A673 (cell line): ENCODE measurements at regions not wholly inside any gene's neighbourhood (a gene's known extent, or its start where the extent isn't known, plus 50 kb on each side); places are given as distances from the start of the nearest gene placed in this dataset.

Experiments
- EZH2 ChIP-seq: fragments of 200-600 bp; sonication (generic); IDR thresholded peaks from 2 replicates; pipeline ENCODE4 v1.6.1; 2017; ENCODE audit warnings: borderline replicate concordance, low read depth, mild to moderate bottlenecking, mixed read lengths, antibody characterized with exemption, low read length; ENCODE audit not compliant: poor library complexity, severe bottlenecking
- TF ChIP-seq, protein P1 (sequence below): fragments of 300-800, 200-600 bp; sonication (generic); conservative IDR thresholded peaks from 2 replicates; pipeline ENCODE4 v1.5.1; 2017; ENCODE audit warnings: low read depth, mild to moderate bottlenecking, antibody characterized with exemption, low read length, moderate library complexity, mixed read lengths

DNA sequence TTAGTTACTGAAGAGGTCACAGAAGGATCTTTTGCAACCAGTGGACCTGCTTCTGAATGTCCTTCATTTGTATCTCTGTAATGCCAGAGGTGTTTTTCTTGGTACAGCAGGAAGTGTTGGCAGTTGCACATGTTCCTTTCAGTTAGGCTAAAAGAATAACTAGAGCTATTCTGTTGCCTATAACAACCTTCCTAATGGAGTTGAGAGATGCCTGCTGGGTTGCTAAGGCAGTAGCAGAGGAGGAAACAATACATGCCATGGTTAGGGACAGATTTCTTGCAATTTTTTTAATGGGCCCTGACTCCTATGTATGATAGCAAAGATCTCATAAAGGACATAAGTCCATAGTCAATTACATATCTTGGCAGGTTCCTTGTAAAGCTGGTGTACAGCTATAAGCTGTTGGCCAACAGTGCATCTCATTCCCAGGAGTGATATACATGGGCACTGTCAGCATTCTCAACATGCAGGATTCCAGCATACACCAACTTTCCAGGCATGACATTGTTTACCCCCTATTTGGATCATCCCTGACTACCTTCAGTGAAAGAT, 556.6 kb downstream of the CCER1 start:
- TF ChIP-seq, protein P1, sequence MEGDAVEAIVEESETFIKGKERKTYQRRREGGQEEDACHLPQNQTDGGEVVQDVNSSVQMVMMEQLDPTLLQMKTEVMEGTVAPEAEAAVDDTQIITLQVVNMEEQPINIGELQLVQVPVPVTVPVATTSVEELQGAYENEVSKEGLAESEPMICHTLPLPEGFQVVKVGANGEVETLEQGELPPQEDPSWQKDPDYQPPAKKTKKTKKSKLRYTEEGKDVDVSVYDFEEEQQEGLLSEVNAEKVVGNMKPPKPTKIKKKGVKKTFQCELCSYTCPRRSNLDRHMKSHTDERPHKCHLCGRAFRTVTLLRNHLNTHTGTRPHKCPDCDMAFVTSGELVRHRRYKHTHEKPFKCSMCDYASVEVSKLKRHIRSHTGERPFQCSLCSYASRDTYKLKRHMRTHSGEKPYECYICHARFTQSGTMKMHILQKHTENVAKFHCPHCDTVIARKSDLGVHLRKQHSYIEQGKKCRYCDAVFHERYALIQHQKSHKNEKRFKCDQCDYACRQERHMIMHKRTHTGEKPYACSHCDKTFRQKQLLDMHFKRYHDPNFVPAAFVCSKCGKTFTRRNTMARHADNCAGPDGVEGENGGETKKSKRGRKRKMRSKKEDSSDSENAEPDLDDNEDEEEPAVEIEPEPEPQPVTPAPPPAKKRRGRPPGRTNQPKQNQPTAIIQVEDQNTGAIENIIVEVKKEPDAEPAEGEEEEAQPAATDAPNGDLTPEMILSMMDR, result no peak
- TF ChIP-seq EZH2, result no peak
